Brain microvascular endothelial cell (primary cell): ENCODE measurements at regions not wholly inside any gene's neighbourhood (a gene's known extent, or its start where the extent isn't known, plus 50 kb on each side); places are given as distances from the start of the nearest gene placed in this dataset.

Source experiments
- DNase-seq: peaks from one replicate; pipeline ENCODE4 v3.0.0-alpha.2; 2020
- H3K27ac ChIP-seq: fragments of 250-450 bp; sonication (Bioruptor Pico); 2 replicates; pipeline ENCODE4 v1.5.1; 2020; ENCODE audit warnings: mild to moderate bottlenecking, moderate library complexity
- H3K27me3 ChIP-seq: fragments of 250-450 bp; sonication (Bioruptor Pico); replicated peaks from 2 replicates; pipeline ENCODE4 v1.5.1; 2020; ENCODE audit warnings: mild to moderate bottlenecking
- H3K36me3 ChIP-seq: fragments of 250-450 bp; sonication (Bioruptor Pico); replicated peaks from 2 replicates; pipeline ENCODE4 v1.5.1; 2020; ENCODE audit warnings: mild to moderate bottlenecking
- H3K4me3 ChIP-seq: 2 replicates; pipeline ENCODE4 v1.5.1; 2011; ENCODE audit warnings: low read depth, mild to moderate bottlenecking, control low read depth, low read length, moderate library complexity
- CTCF ChIP-seq: IDR thresholded peaks from 2 replicates; pipeline ENCODE4 v1.5.1; 2011; ENCODE audit warnings: low read depth, mild to moderate bottlenecking, moderate library complexity, low read length, control low read depth, inconsistent platforms; ENCODE audit errors: missing control alignments
- in situ Hi-C: cut with HindIII; loops from 2 replicates; pipeline ENCODE4 v1.10.0; 2017; ENCODE audit warnings: low sequenced_read_pairs, low pct_ligation_motif_present

- no peak for DNase-seq
- TF ChIP-seq CTCF: no peak
- Histone ChIP-seq H3K27me3 (no peaks in the 10 kb centered on the region), H3K4me3 (no peak overlapping the region), H3K27ac (no peak overlapping the region), H3K36me3 (no peaks in the 10 kb centered on the region)
- in situ Hi-C loops: no loop called here
These were observed 261.5 kb downstream of the DTWD2 start for GRCh38 chr5:118726891-118727290.

- no peak for DNase-seq
- Histone ChIP-seq H3K27me3 (no peaks in the 10 kb centered on the region), H3K4me3 (no peak overlapping the region), H3K36me3 (no peaks in the 10 kb centered on the region), H3K27ac (no peak overlapping the region)
- TF ChIP-seq CTCF: no peak
- in situ Hi-C loops: no loop called here
These were observed 265.4 kb downstream of the DTWD2 start for GRCh38 chr5:118723021-118723338.

GRCh38 chr5:118722122-118723020 is 266.0 kb downstream of the DTWD2 start:
- DNase-seq: no peak
- H3K27ac ChIP-seq: no peak overlapping the region
- TF ChIP-seq CTCF: no peak
- no peaks in the 10 kb centered on the region for H3K27me3 ChIP-seq
- no peak overlapping the region for H3K4me3 ChIP-seq
- in situ Hi-C loops: no loop called here
- no peaks in the 10 kb centered on the region for H3K36me3 ChIP-seq

DNA sequence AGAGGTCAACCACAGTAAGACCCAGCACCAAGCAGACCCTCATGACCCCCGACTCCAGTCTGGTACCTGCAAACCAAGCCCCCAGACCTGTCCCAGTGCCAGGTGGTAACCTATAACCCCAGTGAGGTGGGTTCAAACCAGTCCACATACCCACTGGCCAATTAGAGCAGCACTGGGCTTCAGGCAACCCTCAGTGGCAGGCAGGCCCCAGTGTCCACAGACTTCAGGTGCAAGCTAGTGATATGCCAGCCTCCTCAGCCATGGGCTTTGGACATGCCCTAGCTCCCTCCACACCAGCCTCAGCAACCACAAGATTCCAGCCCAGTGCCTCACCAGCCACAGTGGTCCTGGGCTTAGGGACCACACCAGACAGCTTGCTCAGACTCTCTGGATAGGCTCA is 276.6 kb downstream of the DTWD2 start:
- H3K27ac ChIP-seq: no peak overlapping the region
- no peaks in the 10 kb centered on the region for H3K36me3 ChIP-seq
- no peak for DNase-seq
- no peak overlapping the region for H3K4me3 ChIP-seq
- in situ Hi-C loops: no loop called here
- no peaks in the 10 kb centered on the region for H3K27me3 ChIP-seq
- TF ChIP-seq CTCF: no peak

GRCh38 chr5:118705959-118706667 is 282.2 kb downstream of the DTWD2 start:
- Histone ChIP-seq H3K27me3 (no peaks in the 10 kb centered on the region), H3K27ac (no peak overlapping the region), H3K4me3 (no peak overlapping the region), H3K36me3 (no peaks in the 10 kb centered on the region)
- no peak for DNase-seq
- TF ChIP-seq CTCF: no peak
- in situ Hi-C loops: no loop called here
